Central memory CD8-positive, alpha-beta T cell (primary cell): ENCODE measurements at regions not wholly inside any gene's neighbourhood (a gene's known extent, or its start where the extent isn't known, plus 50 kb on each side); places are given as distances from the start of the nearest gene placed in this dataset.
A peak's percentile ranks its signal among the peaks of the same experiment; 100 is the strongest.

Experiments
- ATAC-seq: fragments of 150-1000 bp; cut with Tn5 transposase; replicated peaks from 2 replicates; pipeline ENCODE4 v1.10.0; 2022; ENCODE audit warnings: mild to moderate bottlenecking, moderate FRiP score, moderate number of reproducible peaks; ENCODE audit not compliant: poor library complexity, severe bottlenecking; ENCODE audit errors: extremely low read depth
- DNase-seq, 2 donors: peaks; one replicate each; pipeline ENCODE4 v3.0.0; 2021; ENCODE audit warnings: low spot score in 2 of 2
- H3K27ac Mint-ChIP-seq: one replicate; pipeline ENCODE4 v1.8.0; 2022; ENCODE audit warnings: low read depth, mild to moderate bottlenecking, moderate library complexity, mixed read lengths
- H3K27me3 Mint-ChIP-seq: one replicate; pipeline ENCODE4 v1.8.0; 2022; ENCODE audit warnings: mixed read lengths
- H3K36me3 Mint-ChIP-seq: one replicate; pipeline ENCODE4 v1.8.0; 2022; ENCODE audit warnings: mild to moderate bottlenecking, moderate library complexity, mixed read lengths; ENCODE audit not compliant: insufficient read depth
- H3K4me1 Mint-ChIP-seq: one replicate; pipeline ENCODE4 v1.8.0; 2022; ENCODE audit warnings: mixed read lengths
- H3K4me3 Mint-ChIP-seq: one replicate; pipeline ENCODE4 v1.8.0; 2022; ENCODE audit warnings: mild to moderate bottlenecking, moderate library complexity, mixed read lengths
- H3K9me3 Mint-ChIP-seq: one replicate; pipeline ENCODE4 v1.8.0; 2022; ENCODE audit warnings: mixed read lengths

GRCh38 chr9:36456480-36457065 lies 56.5 kb upstream of the RNF38 start:
- no peaks in the 10 kb centered on the region for H3K9me3 Mint-ChIP-seq
- peaks cover 42% of the 10 kb centered on the region for H3K4me1 Mint-ChIP-seq
- peak overlapping the region; percentile 22 for H3K27ac Mint-ChIP-seq
- H3K4me3 Mint-ChIP-seq, result no peak overlapping the region
- no peak for ATAC-seq
- no peaks in the 10 kb centered on the region for H3K27me3 Mint-ChIP-seq
- DNase-seq, result no peak
- peaks cover 21% of the 10 kb centered on the region for H3K36me3 Mint-ChIP-seq

DNA sequence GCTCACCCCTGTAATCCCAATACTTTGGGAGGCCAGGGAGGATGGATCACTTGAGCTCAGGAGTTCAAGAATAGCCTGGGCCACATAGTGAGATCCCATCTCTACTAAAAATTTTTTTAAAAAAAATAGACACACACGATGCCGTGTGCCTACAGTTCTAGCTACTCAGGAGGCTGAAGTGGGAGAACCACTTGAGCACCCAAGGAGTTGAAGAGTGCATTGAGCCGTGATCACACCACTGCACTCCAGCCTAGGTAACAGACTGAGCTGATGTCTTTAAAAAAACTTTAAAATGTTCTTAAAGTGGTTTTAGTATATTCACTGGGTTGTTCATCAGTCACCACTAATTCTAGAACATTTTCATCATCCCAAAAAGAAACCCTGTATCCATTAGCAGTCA lies 51.9 kb upstream of the RNF38 start:
- Mint-ChIP-seq H3K9me3 (no peaks in the 10 kb centered on the region), H3K36me3 (peaks cover 7% of the 10 kb centered on the region), H3K27ac (no peak overlapping the region), H3K4me1 (peaks cover 18% of the 10 kb centered on the region), H3K27me3 (no peaks in the 10 kb centered on the region), H3K4me3 (no peak overlapping the region)
- ATAC-seq (no peak), DNase-seq (no peak)

- peaks cover 5% of the 10 kb centered on the region for H3K36me3 Mint-ChIP-seq
- H3K27me3 Mint-ChIP-seq, result no peaks in the 10 kb centered on the region
- DNase-seq (no peak), ATAC-seq (no peak)
- H3K27ac Mint-ChIP-seq, result no peak overlapping the region
- H3K9me3 Mint-ChIP-seq, result no peaks in the 10 kb centered on the region
- no peak overlapping the region for H3K4me3 Mint-ChIP-seq
- H3K4me1 Mint-ChIP-seq, result peaks cover 21% of the 10 kb centered on the region
These were observed 50.2 kb upstream of the RNF38 start for GRCh38 chr9:36450110-36450732.
